ENCODE measurements at regions not wholly inside any gene's neighbourhood (a gene's known extent, or its start where the extent isn't known, plus 50 kb on each side); places are given as distances from the start of the nearest gene placed in this dataset.

GRCh38 chr11:15476371-15476917 is 361.7 kb downstream of the INSC start:
- Histone ChIP-seq H3K36me3 (ENCODE audit: low read depth, low read length) (no peaks in the 10 kb centered on the region), H3K27me3 (ENCODE audit: low read length) (no peaks in the 10 kb centered on the region), H3K4me1 (ENCODE audit: insufficient read depth, low read length) (no peaks in the 10 kb centered on the region), H3K9me3 (ENCODE audit: low read length) (0 out of 2 replicates have a peak, but pooled peaks cover 2% of the 10 kb centered on the region), H3K27ac (ENCODE audit: low read length) (no peak overlapping the region), H4K20me1 (ENCODE audit: low read length) (no peaks in the 10 kb centered on the region), H3K9me2 (replicated peaks; ENCODE audit: low read length) (no peaks in the 10 kb centered on the region), H3K9ac (ENCODE audit: low read length) (no peak overlapping the region), H3K4me3 (ENCODE audit: low read length) (no peak overlapping the region), H2AFZ (ENCODE audit: low read length) (no peak overlapping the region), H3K79me2 (ENCODE audit: low read length) (no peaks in the 10 kb centered on the region), H3K4me2 (ENCODE audit: low read length) (no peak overlapping the region), H3F3A (ENCODE audit: low read length, unreplicated experiment) (no peaks in the 10 kb centered on the region)
- no TSS peak for BruUV-seq (replicated peaks)
- DNase-seq (no peak), ATAC-seq (no peak)
- CTCF ChIA-PET, result no interaction called here
- intact Hi-C loops (cut with micrococcal nuclease), result no loop called here
- POLR2A ChIA-PET (ENCODE audit: unreplicated experiment), result no interaction called here
- TF ChIP-seq EZH2 (IDR thresholded peaks at IDR 0.05; ENCODE audit: low read length, unreplicated experiment) (no peak), EZH2phosphoT487 (IDR thresholded peaks at IDR 0.05; ENCODE audit: borderline replicate concordance, low read length) (no peak), CTCF (conservative IDR thresholded peaks at IDR 0.05; ENCODE audit: low read depth, low read length) (no peak)

GRCh38 chr11:15481871-15482270 is 367.1 kb downstream of the INSC start:
- intact Hi-C loops (cut with micrococcal nuclease), result no loop called here
- no peak for DNase-seq
- Histone ChIP-seq H2AFZ (ENCODE audit: low read length) (no peak overlapping the region), H3K4me1 (ENCODE audit: insufficient read depth, low read length) (no peaks in the 10 kb centered on the region), H3K27ac (ENCODE audit: low read length) (no peak overlapping the region), H3K4me3 (ENCODE audit: low read length) (no peak overlapping the region), H3K79me2 (ENCODE audit: low read length) (no peaks in the 10 kb centered on the region), H3F3A (ENCODE audit: low read length, unreplicated experiment) (no peaks in the 10 kb centered on the region), H3K9me3 (ENCODE audit: low read length) (peaks cover 12% of the 10 kb centered on the region; the same call in 1 of the 2 replicates), H3K36me3 (ENCODE audit: low read depth, low read length) (no peaks in the 10 kb centered on the region), H3K9me2 (replicated peaks; ENCODE audit: low read length) (no peaks in the 10 kb centered on the region), H4K20me1 (ENCODE audit: low read length) (no peaks in the 10 kb centered on the region), H3K9ac (ENCODE audit: low read length) (no peak overlapping the region), H3K27me3 (ENCODE audit: low read length) (no peaks in the 10 kb centered on the region), H3K4me2 (ENCODE audit: low read length) (no peak overlapping the region)
- no TSS peak for BruUV-seq (replicated peaks)
- ChIA-PET POLR2A (ENCODE audit: unreplicated experiment) (no interaction called here), CTCF (no interaction called here)
- no peak for ATAC-seq
- TF ChIP-seq EZH2 (IDR thresholded peaks at IDR 0.05; ENCODE audit: low read length, unreplicated experiment) (no peak), CTCF (conservative IDR thresholded peaks at IDR 0.05; ENCODE audit: low read depth, low read length) (no peak), EZH2phosphoT487 (IDR thresholded peaks at IDR 0.05; ENCODE audit: borderline replicate concordance, low read length) (no peak)

GRCh38 chr11:15483205-15483604 is 368.5 kb downstream of the INSC start:
- Histone ChIP-seq H3K4me3 (ENCODE audit: low read length) (no peak overlapping the region), H3K36me3 (ENCODE audit: low read depth, low read length) (no peaks in the 10 kb centered on the region), H3K79me2 (ENCODE audit: low read length) (no peaks in the 10 kb centered on the region), H3K27me3 (ENCODE audit: low read length) (no peaks in the 10 kb centered on the region), H3K4me1 (ENCODE audit: insufficient read depth, low read length) (no peaks in the 10 kb centered on the region), H2AFZ (ENCODE audit: low read length) (no peak overlapping the region), H3K4me2 (ENCODE audit: low read length) (no peak overlapping the region), H3F3A (ENCODE audit: low read length, unreplicated experiment) (no peaks in the 10 kb centered on the region), H4K20me1 (ENCODE audit: low read length) (no peaks in the 10 kb centered on the region), H3K27ac (ENCODE audit: low read length) (no peak overlapping the region), H3K9me2 (replicated peaks; ENCODE audit: low read length) (no peaks in the 10 kb centered on the region), H3K9me3 (ENCODE audit: low read length) (peaks cover 12% of the 10 kb centered on the region; the same call in 1 of the 2 replicates), H3K9ac (ENCODE audit: low read length) (no peak overlapping the region)
- intact Hi-C loops (cut with micrococcal nuclease), result no loop called here
- BruUV-seq (replicated peaks), result no TSS peak
- no peak for DNase-seq
- no peak for TF ChIP-seq EZH2 (IDR thresholded peaks at IDR 0.05; ENCODE audit: low read length, unreplicated experiment)
- no peak for TF ChIP-seq CTCF (conservative IDR thresholded peaks at IDR 0.05; ENCODE audit: low read depth, low read length)
- no peak for TF ChIP-seq EZH2phosphoT487 (IDR thresholded peaks at IDR 0.05; ENCODE audit: borderline replicate concordance, low read length)
- ChIA-PET CTCF (no interaction called here), POLR2A (ENCODE audit: unreplicated experiment) (no interaction called here)
- ATAC-seq, result no peak
